B cell (primary cell): ENCODE measurements at regions not wholly inside any gene's neighbourhood (a gene's known extent, or its start where the extent isn't known, plus 50 kb on each side); places are given as distances from the start of the nearest gene placed in this dataset.

Experiments
- ATAC-seq: fragments of 200-7000 bp; cut with Tn5 transposase; one replicate; pipeline ENCODE4 v1.10.0; 2021; ENCODE audit warnings: low read depth, mild to moderate bottlenecking, moderate number of reproducible peaks, moderate library complexity
- CTCF ChIA-PET: fragments of 350-600 bp; sonication (Branson Sonifier 250); formaldehyde crosslinking; loops from one replicate; lab custom pipeline; 2021; ENCODE audit warnings: antibody characterized with exemption, inconsistent platforms; lab: Charles Lee
- POLR2A ChIA-PET: fragments of 350-600 bp; sonication (Branson Sonifier 250); formaldehyde crosslinking; loops from one replicate; lab custom pipeline; 2021; ENCODE audit warnings: antibody characterized with exemption; lab: Charles Lee
- DNase-seq: peaks from one replicate; pipeline ENCODE4 v3.0.0; 2013
- H2AFZ ChIP-seq: 2 replicates; pipeline ENCODE4 v1.6.1; 2012; ENCODE audit warnings: mild to moderate bottlenecking, low read depth, low read length; ENCODE audit not compliant: insufficient read depth, poor library complexity, severe bottlenecking
- H3K27ac ChIP-seq, 2 donors: 1 replicate in 1 of 2; 2 replicates in 1 of 2; pipeline ENCODE4 v1.5.1; 2012 to 2013; ENCODE audit warnings: low read length in 2 of 2, mild to moderate bottlenecking in 2 of 2, moderate library complexity in 1 of 2
- H3K27me3 ChIP-seq, 4 experiments: fragments of 200-600 bp in 1 of 4; sonication (generic) in 1 of 4; replicated peaks in 1 of 4; 1 replicate in 2 of 4; 2 replicates in 2 of 4; pipeline versions ENCODE4 v1.6.1 to v1.7.0; 2013 to 2016; ENCODE audit warnings: low read length in 3 of 4, mild to moderate bottlenecking in 2 of 4, mixed read lengths in 1 of 4, moderate library complexity in 1 of 4; ENCODE audit not compliant: insufficient read depth in 4 of 4, control insufficient read depth in 3 of 4; ENCODE audit errors: control extremely low read depth in 1 of 4
- H3K36me3 ChIP-seq, 2 experiments: replicated peaks in 1 of 2; 1 replicate in 1 of 2; 2 replicates in 1 of 2; pipeline versions ENCODE4 v1.6.1 to v1.7.1; 2013; ENCODE audit warnings: low read length in 1 of 2; ENCODE audit not compliant: insufficient read depth in 2 of 2, control insufficient read depth in 1 of 2; ENCODE audit errors: control extremely low read depth in 1 of 2, extremely low read depth in 1 of 2
- H3K4me1 ChIP-seq, 2 donors: fragments of 200-600 bp in 1 of 2; sonication (generic) in 1 of 2; 1 replicate in 1 of 2; 2 replicates in 1 of 2; pipeline versions ENCODE4 v1.5.1 to v1.6.1; 2013 to 2017; ENCODE audit warnings: low read length in 2 of 2; ENCODE audit not compliant: control insufficient read depth in 2 of 2, insufficient read depth in 2 of 2
- H3K4me2 ChIP-seq: replicated peaks from 2 replicates; pipeline ENCODE3; 2012; ENCODE audit warnings: mild to moderate bottlenecking, low read depth, low read length; ENCODE audit not compliant: poor library complexity, severe bottlenecking
- H3K4me3 ChIP-seq, 5 experiments: fragments of 200-600 bp in 1 of 5; sonication (generic) in 1 of 5; 1 replicate in 3 of 5; 2 replicates in 2 of 5; pipeline versions ENCODE4 v1.5.1 to v1.7.0; 2011 to 2016; ENCODE audit warnings: low read length in 4 of 5, mild to moderate bottlenecking in 4 of 5, low read depth in 2 of 5, control low read depth in 1 of 5, moderate library complexity in 1 of 5; ENCODE audit not compliant: insufficient read depth in 1 of 5; ENCODE audit errors: control extremely low read depth in 1 of 5, extremely low read depth in 1 of 5
- H3K79me2 ChIP-seq: fragments of 200-600 bp; sonication (generic); one replicate; pipeline ENCODE4 v1.6.0; 2016; ENCODE audit warnings: low read length; ENCODE audit not compliant: control insufficient read depth, insufficient read depth
- H3K9ac ChIP-seq: fragments of 200-600 bp; sonication (generic); 2 replicates; pipeline ENCODE4 v1.6.1; 2017; ENCODE audit warnings: mild to moderate bottlenecking, low read length, moderate library complexity
- H3K9me3 ChIP-seq, 3 donors: one replicate each; pipeline versions ENCODE4 v1.6.1 to v1.7.1; 2013; ENCODE audit warnings: low read length in 2 of 3; ENCODE audit not compliant: control insufficient read depth in 2 of 3, insufficient read depth in 1 of 3; ENCODE audit errors: control extremely low read depth in 1 of 3
- H4K20me1 ChIP-seq: 2 replicates; pipeline ENCODE4 v1.6.0; 2012; ENCODE audit warnings: mild to moderate bottlenecking, low read length; ENCODE audit not compliant: insufficient read depth, control insufficient read depth, poor library complexity, severe bottlenecking
- H3K27ac Mint-ChIP-seq: one replicate; pipeline ENCODE4 v1.8.0; 2021; ENCODE audit warnings: mixed read lengths
- H3K27me3 Mint-ChIP-seq: one replicate; pipeline ENCODE4 v1.8.0; 2021; ENCODE audit warnings: mixed read lengths
- H3K4me1 Mint-ChIP-seq: one replicate; pipeline ENCODE4 v1.8.0; 2021; ENCODE audit warnings: mixed read lengths
- H3K4me3 Mint-ChIP-seq: one replicate; pipeline ENCODE4 v1.8.0; 2021; ENCODE audit warnings: mixed read lengths
- H3K9me3 Mint-ChIP-seq: one replicate; pipeline ENCODE4 v1.8.0; 2022; ENCODE audit warnings: mixed read lengths; ENCODE audit not compliant: insufficient read depth
- CTCF ChIP-seq: fragments of 200-600 bp; IDR thresholded peaks from one replicate; pipeline ENCODE4 v1.8.0; 2022; ENCODE audit warnings: antibody characterized with exemption, mild to moderate bottlenecking
- EZH2 ChIP-seq: IDR thresholded peaks from 2 replicates; pipeline ENCODE4 v1.6.1; 2012; ENCODE audit warnings: borderline replicate concordance, low read depth, mild to moderate bottlenecking, moderate library complexity, low read length; ENCODE audit not compliant: insufficient read depth, poor library complexity, severe bottlenecking
- WGBS: methylation state at CpG from one replicate; pipeline ENCODE4 v1.1.5; 2013; ENCODE audit warnings: missing lambda C conversion rate; ENCODE audit not compliant: insufficient coverage; 5-methylcytosine and 5-hydroxymethylcytosine counted together
- intact Hi-C: fragments of 100-400 bp; cut with micrococcal nuclease; formaldehyde crosslinking; loops from one replicate; pipeline ENCODE4 v1.10.0; 2022

GRCh38 chr5:175384724-175385552 lies 59.0 kb downstream of the DRD1 start:
- H3K79me2 ChIP-seq, result no peaks in the 10 kb centered on the region
- Mint-ChIP-seq H3K27me3 (no peaks in the 10 kb centered on the region), H3K27ac (no peak overlapping the region), H3K4me3 (no peak overlapping the region), H3K9me3 (no peaks in the 10 kb centered on the region), H3K4me1 (no peaks in the 10 kb centered on the region)
- ATAC-seq (no peak), DNase-seq (no peak)
- H3K4me3 ChIP-seq, result no peak overlapping the region
- no peaks in the 10 kb centered on the region for H3K36me3 ChIP-seq
- CTCF ChIA-PET, result no interaction called here
- H3K9me3 ChIP-seq, result peaks cover 0 to 3% (median 0%) of the 10 kb centered on the region in 3 donors
- no peaks in the 10 kb centered on the region for H3K27me3 ChIP-seq
- TF ChIP-seq CTCF (no peak), EZH2 (no peak)
- H3K4me2 ChIP-seq, result no peak overlapping the region
- POLR2A ChIA-PET, result no interaction called here
- H4K20me1 ChIP-seq, result no peaks in the 10 kb centered on the region
- no peak overlapping the region for H2AFZ ChIP-seq
- H3K4me1 ChIP-seq, result no peaks in the 10 kb centered on the region
- intact Hi-C loops, result no loop called here
- no peak overlapping the region for H3K9ac ChIP-seq
- WGBS, result 93% methylated on average over 1 of the region's 2 CpGs
- no peak overlapping the region for H3K27ac ChIP-seq

GRCh38 chr5:175383350-175383749 lies 60.6 kb downstream of the DRD1 start:
- peaks cover 8% of the 10 kb centered on the region for H3K27me3 Mint-ChIP-seq
- intact Hi-C loops, result no loop called here
- no peaks in the 10 kb centered on the region for H3K4me1 Mint-ChIP-seq
- Histone ChIP-seq H3K9ac (no peak overlapping the region), H3K4me2 (no peak overlapping the region), H4K20me1 (no peaks in the 10 kb centered on the region), H3K4me3 (no peak overlapping the region), H3K79me2 (no peaks in the 10 kb centered on the region), H3K27ac (no peak overlapping the region), H3K36me3 (no peaks in the 10 kb centered on the region), H3K27me3 (no peaks in the 10 kb centered on the region), H3K4me1 (no peaks in the 10 kb centered on the region), H3K9me3 (peaks cover 0 to under 1% (median 0%) of the 10 kb centered on the region in 3 donors), H2AFZ (no peak overlapping the region)
- DNase-seq (no peak), ATAC-seq (no peak)
- ChIA-PET POLR2A (no interaction called here), CTCF (no interaction called here)
- H3K27ac Mint-ChIP-seq, result no peak overlapping the region
- H3K9me3 Mint-ChIP-seq, result no peaks in the 10 kb centered on the region
- TF ChIP-seq EZH2, result no peak
- TF ChIP-seq CTCF, result no peak
- 82% methylated on average over 2 of the region's 4 CpGs for WGBS
- H3K4me3 Mint-ChIP-seq, result no peak overlapping the region
